ENCODE measurements at regions not wholly inside any gene's neighbourhood (a gene's known extent, or its start where the extent isn't known, plus 50 kb on each side); places are given as distances from the start of the nearest gene placed in this dataset.
"Not testable (repeated sequence)": the region's sequence is repeated elsewhere in the genome, so short reads cannot be mapped to it uniquely, and the experiment has no call there.

- no peak for DNase-seq (ENCODE audit: low read depth)
These were observed 162.7 kb downstream of the SHOX start for GRCh38 chrX:793216-793770.

DNA sequence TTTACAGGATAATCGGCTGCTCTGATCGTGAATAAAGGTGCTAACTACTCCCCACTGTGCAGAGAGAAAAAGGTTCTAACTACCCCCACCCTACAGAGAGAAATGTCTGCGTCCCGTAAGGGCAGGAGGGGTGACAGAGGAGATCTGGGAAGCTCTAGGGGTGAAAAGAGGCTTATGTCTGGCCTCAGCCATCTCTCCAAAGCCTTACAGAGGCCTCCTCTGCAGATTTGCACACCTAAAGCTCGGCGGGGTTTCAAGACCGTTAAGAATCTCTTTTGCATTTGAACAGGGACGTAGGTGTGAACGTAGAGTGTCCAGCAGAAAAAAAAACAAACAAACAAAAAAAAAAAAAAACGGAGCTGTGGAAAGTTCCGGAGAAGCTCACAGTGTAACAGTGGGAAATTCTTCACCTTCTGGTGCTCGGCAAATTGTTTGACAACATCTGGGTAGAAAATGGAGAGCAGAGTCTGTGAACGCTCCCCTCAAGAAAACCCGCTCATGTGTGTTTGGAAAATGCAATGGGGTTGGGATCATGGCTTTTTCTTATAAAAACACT is 161.0 kb downstream of the SHOX start:
- DNase-seq (ENCODE audit: low read depth): no peak

- no peak for DNase-seq (ENCODE audit: low read depth)
These were observed 160.3 kb downstream of the SHOX start for GRCh38 chrX:790783-791360.

DNA sequence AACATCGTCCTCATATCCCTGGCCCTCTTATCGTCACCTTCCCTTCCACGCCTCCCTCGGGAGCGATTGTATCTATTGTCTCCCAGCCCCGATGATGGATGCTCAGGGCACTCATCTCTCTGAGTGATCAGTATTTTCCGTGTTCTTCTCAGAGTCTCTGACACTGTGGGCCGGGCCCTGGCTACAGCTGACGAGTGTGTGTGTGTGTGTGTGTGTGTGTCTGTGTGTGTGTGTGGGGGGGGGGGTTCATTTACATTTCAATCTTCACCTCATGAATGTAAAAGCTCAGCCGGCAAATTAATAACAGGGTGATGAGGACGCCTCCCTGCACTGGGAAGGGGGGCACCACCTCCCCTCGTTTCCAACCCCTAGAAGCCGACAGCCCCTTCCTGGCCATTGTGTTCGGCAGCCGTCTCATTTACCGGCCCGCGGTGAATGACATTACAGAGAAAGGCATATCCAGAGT is 159.5 kb downstream of the SHOX start:
- no peak for DNase-seq (ENCODE audit: low read depth)

DNA sequence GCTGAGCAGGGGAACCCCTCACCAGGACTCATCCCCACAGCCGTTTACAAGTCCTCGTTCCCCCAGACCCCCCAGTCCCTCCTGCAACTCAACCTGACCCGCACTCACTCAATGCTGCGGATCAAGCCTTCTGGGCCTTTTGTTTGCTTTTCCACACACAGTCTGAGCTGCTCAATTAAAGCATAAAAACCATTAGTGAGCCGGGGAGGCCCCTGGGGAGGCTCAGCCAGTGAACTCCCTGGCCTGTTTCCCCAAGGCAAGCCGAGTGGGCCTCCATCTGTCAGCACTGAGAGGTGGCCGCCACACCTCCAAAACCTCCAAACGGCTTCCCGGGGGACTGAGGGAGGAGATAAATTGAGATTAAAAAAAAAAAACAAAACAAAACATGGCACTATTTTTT is 158.5 kb downstream of the SHOX start:
- no peak for DNase-seq (ENCODE audit: low read depth)

DNA sequence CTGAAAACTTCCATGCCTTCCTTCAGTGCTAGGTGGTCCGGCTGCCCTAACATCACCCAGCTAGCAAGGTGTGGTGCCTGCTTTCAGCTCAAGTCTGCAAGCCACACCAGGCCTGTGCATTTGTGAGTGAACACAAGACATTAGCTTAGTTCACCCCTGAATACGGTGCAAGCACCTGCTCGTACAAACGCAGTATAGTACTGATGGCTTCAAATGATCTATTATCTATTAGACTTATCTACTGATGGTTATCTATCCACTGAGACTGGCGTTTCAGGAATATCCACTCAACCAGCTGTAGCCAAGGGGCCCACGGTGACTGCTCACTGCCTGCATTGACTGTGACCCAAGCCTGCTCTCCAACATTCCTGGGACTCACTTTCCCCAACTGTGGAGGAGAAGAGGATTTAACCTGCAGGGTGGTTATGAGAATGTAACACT is 155.9 kb downstream of the SHOX start:
- DNase-seq (ENCODE audit: low read depth): no peak

- DNase-seq (ENCODE audit: low read depth): no peak
These were observed 154.2 kb downstream of the SHOX start for GRCh38 chrX:784829-785228.

DNA sequence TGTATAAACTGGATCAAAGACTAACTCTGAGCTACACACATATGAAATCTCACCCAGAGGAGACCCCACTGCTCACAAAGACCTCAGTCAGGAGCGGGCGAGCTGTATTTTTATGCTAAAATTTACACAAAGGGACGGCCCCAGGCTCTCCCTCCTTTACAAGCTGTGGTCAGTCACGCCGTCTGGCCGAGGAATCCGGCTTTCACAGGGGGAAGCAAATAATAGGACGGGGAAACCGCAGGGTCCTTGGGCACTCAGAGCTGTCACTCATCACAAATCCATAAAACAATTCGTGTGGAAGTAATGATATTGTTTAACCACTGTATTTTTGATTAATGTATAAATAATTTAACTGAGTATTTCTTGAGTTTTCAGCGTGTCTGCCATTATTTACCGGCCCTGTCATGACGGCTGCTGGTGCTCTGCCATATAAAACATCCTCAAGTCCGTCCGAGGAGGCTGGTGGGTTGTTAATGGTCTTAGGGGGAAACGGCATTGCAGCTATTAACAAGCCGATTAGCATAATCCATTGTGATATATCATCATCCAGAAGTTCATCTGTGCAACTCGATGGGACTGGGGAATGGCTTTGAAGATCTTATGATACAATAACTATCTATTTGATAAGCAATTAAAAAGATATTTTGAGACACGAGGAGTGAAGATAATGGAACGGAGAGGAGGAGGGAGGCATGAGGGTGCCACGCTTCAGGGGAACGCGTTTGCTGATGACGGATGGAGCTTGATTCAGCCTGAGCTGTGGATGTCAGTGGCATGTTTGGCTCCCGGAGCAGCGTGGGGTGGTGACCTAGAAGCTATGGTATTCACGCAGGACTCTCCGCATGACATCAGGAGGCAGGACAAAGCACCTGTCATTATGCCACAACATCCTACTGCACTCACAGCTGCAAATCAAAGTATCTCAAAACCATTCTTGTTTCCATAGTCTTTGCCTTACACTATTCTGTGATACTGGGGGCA is 150.9 kb downstream of the SHOX start:
- DNase-seq (ENCODE audit: low read depth): no peak

- DNase-seq (ENCODE audit: low read depth): no peak
These were observed 146.1 kb downstream of the SHOX start for GRCh38 chrX:776529-777230.

- no peak for DNase-seq (ENCODE audit: low read depth)
These were observed 145.5 kb downstream of the SHOX start for GRCh38 chrX:776061-776460.

DNA sequence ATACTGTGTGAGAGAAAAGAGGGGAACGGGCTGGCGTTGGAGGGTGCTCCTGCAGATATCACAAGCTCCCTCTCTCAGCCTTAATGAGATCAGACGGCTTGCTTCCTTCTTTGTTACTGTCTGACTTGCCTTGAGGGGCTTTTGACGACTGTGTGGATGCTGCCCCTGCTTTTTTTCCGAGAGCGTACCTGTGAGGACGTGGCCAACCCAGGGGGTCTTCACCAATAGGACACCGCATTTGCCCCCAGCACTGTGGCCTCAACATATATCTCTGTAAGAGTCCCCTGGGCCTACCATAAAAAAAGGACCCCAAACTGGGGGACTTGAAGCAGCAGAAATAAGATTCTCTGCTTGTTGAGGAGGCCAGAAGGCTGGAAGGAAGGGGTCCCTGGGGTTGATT is 143.9 kb downstream of the SHOX start:
- DNase-seq (ENCODE audit: low read depth): no peak

DNA sequence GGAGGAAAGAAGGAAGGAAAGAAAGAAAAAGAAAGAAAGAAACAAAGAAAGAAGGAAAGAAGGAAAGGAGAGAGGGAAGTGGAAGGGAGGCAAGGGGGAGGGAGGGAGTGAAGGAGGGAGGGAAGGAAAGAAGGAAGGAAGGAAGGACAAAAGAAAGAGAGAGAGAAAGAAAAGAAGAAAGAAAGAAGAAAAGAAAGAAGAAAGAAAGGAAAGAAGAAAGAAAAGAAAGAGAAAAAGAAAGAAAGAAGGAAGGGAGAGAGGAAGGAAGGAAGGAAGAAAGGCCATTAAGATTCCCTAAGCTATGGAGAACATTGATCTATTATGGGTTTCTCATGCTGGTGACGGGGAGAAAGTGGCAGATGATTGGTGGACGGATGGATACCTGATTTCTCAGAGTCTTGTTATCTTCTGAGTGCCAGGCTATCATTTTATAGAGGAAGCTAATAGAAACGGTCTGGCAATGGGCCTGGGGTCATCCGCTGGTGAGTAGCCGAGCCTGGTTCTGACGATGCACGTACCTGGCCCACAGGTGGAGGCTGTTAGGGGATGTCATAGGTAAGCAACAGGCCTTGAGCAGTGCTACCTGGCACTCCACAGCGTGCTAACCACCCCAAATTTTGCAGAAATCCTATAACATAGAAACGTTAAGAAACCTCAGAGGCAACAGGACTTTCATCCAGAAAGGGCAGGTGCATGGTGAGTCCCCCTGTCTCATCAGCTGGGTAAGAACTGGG is 142.9 kb downstream of the SHOX start:
- DNase-seq (ENCODE audit: low read depth): no peak

- no peak for DNase-seq (ENCODE audit: low read depth)
These were observed 140.9 kb downstream of the SHOX start for GRCh38 chrX:771536-771935.

DNA sequence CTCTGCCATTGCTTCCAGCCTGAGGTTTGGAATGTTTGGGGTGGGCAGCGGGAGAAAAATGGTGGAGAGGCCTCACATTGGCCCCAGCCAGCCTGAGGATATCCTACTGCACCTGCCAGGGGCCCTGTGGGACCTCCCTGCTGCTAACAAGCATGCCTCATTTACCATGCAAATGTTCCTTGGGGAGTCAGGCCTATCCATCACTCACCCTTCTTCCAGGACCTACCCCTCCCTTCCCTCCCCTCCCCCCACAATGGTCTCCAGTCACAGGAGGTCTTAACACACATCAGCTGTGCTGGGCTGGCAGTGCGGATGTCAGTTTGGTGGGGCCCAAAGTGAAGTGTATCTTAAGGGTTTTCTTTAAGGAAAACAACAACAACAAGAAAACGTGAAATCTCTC is 139.2 kb downstream of the SHOX start:
- no peak for DNase-seq (ENCODE audit: low read depth)

DNA sequence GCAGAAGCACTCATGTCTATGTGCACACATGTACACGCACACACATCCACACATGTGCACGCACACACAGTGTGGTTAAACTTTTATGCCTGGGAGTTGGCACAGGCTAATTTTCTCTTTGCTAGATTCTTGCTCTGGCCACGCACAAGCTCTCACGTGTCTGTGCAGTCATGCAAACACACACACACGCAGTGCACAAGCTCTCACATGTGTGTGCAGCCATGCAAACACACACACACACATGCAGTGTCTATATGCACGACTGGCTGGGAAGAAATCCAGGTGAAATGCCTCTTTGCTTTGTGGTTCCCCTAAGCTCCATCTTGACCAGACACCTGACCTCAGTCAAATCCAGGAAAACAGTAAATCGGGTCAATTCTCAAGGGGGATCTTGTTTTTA is 138.0 kb downstream of the SHOX start:
- no peak for DNase-seq (ENCODE audit: low read depth)

- DNase-seq (ENCODE audit: low read depth): no peak
These were observed 128.3 kb downstream of the SHOX start for GRCh38 chrX:758917-759316.

- DNase-seq (ENCODE audit: low read depth): no peak
These were observed 120.2 kb downstream of the SHOX start for GRCh38 chrX:750812-751211.

GRCh38 chrX:750263-750662 is 119.7 kb downstream of the SHOX start:
- DNase-seq (ENCODE audit: low read depth): no peak

DNA sequence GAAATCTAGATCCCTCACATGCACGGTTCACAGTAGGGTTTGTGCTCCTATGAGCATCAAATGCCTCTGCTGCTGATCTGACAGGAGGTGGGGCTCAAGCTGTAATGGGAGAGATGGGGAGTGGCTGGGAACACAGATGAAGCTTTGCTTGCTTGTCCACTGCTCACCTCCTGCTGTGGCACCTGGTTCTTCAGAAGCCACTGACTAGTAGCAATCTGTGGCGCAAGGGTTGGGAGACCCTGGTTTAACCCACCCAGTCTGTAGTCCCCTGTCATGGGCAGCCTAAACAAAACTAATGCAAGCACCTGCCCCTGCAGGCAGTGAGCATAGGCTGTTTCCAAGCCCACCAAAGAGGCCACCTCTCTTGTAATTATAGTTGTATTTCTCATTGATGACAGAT is 116.6 kb downstream of the SHOX start:
- no peak for DNase-seq (ENCODE audit: low read depth)

DNA sequence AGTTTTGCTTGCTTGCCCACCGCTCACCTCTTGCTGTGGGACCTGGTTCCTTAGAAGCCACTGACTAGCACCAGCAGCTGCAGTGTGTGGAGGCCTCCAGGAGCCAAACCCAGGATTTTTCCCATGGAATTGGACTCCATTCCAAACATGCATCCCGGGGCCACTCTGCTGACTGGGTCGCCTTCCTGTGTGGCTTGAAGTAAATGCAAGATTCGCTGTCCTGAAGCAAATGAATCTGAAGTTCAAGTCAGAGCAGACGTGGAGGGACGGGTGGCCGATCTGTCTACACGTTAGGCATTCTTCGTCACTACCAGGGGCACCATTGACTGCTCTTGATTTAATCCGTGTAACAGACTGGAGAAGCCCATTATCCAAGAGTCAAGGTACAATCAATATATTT is 109.0 kb downstream of the SHOX start:
- no peak for DNase-seq (ENCODE audit: low read depth)

- DNase-seq (ENCODE audit: low read depth): not testable (repeated sequence)
These were observed 106.4 kb downstream of the SHOX start for GRCh38 chrX:737021-737420.

Measured in activated T-cell treated with anti-CD3 and anti-CD28 coated beads for 48 hours (primary cell).